ENCODE measurements at regions not wholly inside any gene's neighbourhood (a gene's known extent, or its start where the extent isn't known, plus 50 kb on each side); places are given as distances from the start of the nearest gene placed in this dataset.

GRCh38 chr14:48429512-48429911 is 754.1 kb upstream of the MDGA2 start:
- TF ChIP-seq CTCF (conservative IDR thresholded peaks at IDR 0.05 in 1 of 2, IDR thresholded peaks at IDR 0.05 in 1 of 2; ENCODE audit: extremely low read depth in 1 of 2, insufficient read depth in 1 of 2, low read depth in 1 of 2, low read length in 2 of 2) (no peak), EZH2 (IDR thresholded peaks at IDR 0.05; ENCODE audit: borderline replicate concordance, low read length) (no peak)

Data from mammary epithelial cell (primary cell).